Glomerular visceral epithelial cell (primary cell): ENCODE measurements at regions not wholly inside any gene's neighbourhood (a gene's known extent, or its start where the extent isn't known, plus 50 kb on each side); places are given as distances from the start of the nearest gene placed in this dataset.
"Not testable (repeated sequence)": the region's sequence is repeated elsewhere in the genome, so short reads cannot be mapped to it uniquely, and the experiment has no call there.

Experiments
- DNase-seq: peaks from one replicate; pipeline ENCODE4 v3.0.0-alpha.2; 2016; ENCODE audit errors: extremely low spot score

DNA sequence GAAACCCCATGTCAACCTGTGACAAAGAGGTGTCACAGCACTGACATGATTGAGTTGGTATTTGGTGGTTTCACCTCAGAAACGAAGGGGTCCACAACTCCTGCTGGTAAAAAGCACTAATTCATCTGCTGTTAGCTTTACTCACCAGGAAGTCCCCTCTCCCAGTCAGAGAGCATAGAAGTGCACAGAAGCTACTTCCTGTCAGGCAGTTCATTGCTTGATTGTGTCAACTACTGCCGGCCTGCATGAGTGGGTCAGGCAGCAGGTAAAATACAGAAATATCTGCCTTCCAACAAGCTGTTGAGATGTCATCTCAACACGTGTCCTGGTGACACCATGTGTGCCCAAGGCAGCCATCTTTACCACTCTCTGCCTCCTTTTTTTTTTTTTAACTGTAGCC is 596.6 kb upstream of the NR2F2 start:
- no peak for DNase-seq

DNA sequence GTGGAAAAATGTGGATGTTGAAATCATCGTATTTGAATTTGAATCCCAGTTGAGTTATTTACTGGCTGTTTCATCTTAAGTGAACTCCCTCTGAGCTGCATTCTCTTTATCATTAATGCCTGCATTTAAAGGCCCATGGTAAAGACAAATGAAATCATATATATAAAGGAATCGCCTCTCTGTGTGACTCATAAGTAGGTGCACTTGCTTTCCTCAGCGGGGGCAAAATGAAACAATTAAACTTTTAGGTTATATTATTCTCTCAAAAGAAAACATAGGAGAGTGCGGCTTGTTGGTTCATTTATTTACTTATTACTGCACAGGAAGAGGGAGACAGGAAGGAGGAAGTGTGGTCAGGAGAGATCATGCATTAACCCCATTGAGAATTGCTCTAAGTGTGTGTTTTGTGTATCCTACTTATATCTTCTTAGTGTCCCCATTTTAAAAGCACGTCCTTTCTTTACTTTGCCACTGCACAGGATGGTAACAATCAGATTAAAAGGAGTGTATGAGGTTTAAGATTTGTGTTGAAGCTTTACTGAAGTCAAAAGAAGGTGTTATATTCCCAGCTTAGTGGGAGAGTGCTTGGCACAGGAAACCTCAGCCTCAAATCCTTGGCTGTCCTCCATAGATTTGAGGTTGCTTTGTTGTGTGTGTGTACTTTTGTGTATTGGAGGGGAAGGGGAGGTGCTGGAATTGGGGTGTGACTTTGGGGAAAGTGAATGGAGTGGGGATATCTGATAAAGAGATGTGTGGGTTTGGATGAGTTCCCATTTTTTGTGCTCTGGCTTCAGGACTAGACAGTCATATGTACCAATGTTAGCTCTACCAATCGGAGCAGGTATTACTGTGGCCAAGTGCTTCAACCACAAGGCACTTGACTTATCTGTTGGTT is 595.8 kb upstream of the NR2F2 start:
- DNase-seq = peak; percentile 57

DNA sequence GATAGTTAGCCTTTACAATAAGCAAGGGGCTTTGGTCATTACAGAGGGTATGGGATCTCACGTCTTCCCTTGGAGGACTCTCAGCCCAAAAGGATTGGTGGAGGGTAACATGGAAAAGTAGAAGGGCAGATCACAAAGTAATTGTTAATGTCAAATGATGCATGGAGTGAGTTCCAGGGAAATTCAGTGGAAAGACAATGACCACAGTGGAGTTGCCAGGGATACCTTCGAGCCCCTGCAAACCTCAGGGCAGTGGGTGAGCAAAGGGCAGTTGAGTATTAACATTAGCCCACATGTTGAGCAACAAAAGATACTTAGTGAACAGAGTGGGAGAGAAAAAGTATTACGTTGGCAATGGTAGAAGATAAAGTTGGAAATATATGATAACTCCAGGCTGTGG is 593.4 kb upstream of the NR2F2 start:
- no peak for DNase-seq

DNA sequence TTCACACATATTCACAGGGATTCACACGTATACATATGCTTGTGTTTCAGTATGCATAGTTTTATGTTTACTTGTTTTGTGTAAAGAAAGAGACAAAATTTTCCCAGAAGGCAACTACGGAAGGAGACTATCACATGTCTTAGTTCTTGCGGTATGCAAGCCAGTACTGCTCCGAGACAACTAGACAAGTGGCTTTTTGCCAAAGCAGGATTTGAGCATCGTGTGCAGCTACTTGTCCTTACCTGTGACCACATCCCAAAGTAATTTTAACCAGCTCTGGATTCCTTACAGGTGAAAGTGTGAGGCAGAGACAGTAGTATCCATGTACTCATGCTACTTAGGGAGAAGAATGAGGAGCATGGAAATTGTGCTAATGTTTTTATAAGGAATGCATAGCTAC is 591.4 kb upstream of the NR2F2 start:
- DNase-seq = no peak

DNA sequence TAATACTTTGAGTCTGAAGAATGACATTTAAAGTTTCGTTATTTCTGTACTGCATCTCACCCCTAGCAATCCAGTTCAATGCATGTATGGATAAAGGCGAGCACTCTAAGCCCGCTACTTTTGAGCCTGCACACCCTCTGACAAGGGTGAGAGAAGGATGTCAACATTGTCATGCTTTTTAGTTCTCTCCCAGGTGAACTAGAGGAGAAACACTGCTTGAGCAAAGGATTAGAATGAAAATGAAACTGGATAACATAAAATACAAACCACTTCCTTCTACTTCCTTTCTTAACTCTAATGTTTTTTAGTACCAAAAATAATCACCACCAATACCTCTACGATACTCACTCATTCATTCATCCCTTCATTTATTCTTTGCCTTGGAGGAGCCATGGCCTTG is 588.7 kb upstream of the NR2F2 start:
- no peak for DNase-seq

DNA sequence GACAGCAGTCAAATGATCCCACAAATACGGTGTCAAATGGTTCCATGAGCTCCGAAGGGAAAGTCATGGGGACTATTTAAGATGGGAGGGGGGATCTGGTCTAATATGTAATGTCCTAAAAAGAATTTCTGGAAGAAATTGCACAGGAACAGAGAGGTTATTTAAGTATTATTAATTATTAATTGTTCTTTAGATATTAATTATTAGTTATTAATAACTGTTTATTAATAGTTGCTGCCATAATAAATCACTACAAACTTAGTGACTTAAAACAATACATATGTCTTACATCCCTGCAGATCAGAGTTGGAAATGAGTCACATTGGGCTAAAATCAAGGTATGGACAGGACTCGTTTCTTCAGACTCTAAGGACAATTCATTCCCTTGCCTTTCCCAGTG is 588.2 kb upstream of the NR2F2 start:
- no peak for DNase-seq

DNA sequence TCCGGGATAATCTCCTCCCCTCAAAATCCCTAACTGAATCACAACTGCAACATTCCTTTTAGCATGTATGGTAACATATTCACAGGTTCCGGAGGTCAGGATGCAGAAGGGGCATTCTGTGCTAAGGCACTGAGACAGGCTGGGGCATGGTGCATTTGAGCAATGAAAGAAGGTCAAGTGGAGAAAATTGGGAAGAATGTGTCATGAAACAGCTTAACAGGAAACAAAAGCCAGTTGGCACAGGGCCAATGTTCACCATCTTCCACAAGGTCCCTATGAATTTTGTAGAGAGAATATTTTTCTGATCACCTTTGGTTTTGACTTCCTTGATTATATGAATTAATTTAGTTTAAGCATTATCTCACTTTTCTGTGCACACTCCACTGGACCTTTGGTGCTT is 587.7 kb upstream of the NR2F2 start:
- DNase-seq = no peak

DNA sequence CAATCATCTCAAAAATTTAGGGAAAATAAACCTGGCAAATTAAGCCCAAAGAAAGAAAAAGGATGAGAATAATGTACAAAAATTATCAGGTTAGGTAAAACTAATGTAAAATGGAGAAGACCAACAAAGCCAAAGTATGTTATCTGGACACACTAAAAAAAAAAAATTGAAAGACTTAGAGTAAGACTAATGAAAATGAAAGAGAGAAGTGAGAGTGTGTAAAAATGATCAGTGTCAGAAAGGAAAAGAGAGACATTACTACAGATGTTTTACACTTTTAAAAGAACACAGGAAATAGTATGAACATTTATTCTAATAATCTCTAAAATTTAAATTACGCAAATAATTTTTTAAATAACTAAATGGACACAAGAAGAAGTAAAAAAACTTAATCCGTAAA is 573.3 kb upstream of the NR2F2 start:
- DNase-seq = no peak

DNA sequence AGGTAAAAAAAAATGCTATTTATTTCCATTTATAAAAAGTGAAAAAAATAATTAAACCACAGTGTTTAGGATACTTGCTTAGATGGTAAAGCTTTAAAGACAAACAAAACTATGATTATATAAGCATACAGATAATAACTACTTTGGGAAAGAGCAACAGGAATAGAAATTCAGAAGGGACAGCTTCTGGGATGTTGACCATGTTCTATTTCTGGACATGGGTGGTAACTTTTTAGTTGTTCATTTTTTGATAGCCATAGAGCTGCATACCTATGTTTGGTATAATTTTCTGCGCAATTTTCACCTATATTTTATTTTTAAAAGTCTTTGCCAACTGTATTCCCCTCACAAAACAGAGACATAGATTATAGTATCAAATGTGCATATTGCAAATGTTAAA is 572.0 kb upstream of the NR2F2 start:
- no peak for DNase-seq

DNA sequence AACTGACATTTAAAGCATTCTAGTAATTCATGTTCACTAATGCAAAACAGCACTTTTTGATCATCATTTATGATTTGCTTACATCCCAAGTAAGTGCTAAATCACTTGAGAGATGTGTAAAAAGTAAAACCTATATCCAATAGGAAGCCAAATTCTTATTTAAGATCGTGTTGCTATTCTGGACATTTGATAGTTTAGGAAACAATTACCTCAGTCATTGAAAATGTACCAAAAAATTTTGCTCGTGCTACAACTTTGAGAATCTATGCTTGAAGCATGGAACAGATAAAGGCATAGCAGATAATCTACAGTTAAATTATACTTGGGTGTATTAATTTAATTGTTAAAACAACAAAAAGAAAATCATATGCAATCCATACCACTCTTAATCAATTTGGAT is 571.6 kb upstream of the NR2F2 start:
- no peak for DNase-seq

DNA sequence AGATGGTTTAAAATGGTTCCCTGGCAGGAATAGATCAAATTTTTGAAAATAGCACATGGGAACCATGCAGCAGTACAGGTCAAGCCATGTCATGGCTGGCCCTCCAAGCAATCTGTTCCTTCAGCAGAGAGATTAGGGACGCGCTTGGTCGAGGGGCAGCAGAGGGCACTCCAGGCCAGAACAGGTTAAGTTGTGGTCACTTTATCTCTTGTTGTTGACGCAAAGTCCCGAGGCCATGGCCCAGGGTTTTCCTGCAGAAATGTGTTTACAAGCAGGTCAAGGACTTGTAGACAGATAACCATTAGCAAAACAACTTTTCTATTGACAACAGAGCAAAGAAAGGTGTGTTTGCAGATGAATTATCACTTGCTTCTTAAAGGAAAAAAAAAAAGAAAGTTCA is 570.0 kb upstream of the NR2F2 start:
- peak; percentile 29 for DNase-seq

DNA sequence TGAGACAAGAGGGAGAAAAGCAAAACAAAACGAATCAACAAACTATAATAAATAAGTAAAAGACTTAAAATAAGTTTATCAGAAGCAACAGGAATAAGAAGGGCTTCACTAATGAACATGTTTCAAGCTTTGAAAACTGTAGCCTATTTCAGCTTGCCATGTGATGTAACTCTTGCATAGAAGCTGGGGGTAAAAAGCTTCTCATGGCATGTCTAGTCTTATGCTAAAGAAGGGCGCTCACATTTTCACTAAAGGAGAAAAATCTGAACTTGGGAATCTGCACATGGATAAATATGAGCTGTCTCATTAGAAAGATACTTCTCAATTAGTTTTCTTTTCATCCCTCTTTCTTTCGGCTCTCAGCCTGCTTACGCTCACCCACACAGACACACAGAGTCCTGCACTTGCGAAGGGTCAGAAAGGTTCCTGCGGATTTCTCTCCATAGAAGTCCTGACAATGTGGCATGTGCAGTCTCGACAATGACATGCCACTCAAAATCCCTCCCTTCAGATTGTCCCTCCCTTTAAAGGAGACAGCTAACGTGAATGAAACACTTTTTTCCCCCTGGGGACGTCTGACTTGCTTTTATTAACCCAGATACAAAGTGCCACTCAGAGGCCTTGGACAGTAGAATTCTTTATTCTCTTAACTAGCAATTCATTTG is 568.9 kb upstream of the NR2F2 start:
- no peak for DNase-seq

DNA sequence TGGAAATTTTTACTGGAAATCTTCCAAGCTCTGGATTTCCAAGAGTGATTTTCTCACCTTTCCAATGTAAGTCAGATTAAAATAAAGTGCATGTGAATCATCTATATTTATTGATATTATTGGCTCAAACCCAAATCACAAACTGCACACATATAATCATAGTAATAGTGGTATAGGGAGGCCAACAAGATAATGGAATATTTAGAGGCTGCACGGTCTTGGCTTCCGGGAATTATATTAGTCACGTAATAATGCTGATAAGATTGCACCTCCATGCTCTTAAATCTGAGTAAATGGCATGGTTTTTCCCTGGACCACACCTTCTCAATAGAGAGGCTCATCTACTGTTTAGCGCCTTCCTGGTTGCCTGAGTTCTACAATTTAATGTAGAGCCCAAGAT is 567.1 kb upstream of the NR2F2 start:
- no peak for DNase-seq

DNA sequence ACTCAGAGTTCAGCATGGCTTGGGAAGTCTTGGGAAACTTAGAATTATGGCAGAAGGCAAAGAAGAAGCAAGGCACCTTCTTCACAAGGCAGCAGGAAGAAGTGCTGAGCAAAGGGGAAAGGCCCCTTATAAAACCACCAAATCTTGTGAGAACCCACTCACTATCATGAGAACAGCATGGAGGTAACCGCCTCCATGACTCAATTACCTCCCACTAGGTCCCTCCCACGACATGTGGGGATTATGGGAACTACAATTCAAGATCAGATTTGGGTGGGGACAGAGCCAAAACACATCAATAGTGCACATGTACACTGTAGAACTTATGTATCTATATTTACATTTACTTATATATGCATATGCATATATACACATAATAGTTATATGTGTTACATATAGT is 565.3 kb upstream of the NR2F2 start:
- no peak for DNase-seq

DNA sequence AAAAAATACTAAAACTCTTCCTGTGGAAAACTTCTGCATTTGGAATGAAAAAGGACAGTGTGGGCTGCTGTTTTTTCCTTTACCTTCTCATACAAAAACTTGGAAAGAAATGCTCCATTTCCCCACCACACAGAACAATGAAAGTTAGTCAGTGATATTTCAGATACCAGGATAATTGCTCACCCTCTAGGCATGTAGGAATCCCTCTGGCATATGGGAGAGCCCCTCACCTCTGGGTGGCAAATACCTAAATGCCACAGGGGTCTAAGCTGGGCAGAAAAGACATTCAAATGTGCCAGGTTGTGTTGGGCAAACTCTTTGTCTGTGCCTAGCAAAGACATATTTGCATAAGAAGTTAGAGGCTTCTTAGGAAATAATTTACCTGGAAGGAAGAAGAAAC is 560.3 kb upstream of the NR2F2 start:
- DNase-seq = peak; percentile 77

DNA sequence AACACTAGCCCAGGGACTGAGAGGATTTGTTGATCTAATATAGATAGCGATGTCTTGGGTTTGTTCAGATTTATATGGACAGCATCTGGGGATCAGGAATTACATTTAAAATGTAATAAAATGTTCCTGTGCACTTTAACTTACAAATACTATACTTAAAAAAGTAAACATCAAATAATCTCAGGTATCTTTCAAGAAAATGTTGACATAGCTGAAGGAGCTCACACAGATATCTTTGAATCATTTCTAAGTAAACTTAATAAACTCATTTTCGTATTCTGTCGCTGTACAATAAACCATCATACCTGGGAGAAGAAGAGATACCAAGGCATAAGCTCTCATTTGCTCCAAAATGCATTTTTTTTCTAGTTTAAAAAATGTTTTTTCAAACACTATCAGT is 557.5 kb upstream of the NR2F2 start:
- no peak for DNase-seq

DNA sequence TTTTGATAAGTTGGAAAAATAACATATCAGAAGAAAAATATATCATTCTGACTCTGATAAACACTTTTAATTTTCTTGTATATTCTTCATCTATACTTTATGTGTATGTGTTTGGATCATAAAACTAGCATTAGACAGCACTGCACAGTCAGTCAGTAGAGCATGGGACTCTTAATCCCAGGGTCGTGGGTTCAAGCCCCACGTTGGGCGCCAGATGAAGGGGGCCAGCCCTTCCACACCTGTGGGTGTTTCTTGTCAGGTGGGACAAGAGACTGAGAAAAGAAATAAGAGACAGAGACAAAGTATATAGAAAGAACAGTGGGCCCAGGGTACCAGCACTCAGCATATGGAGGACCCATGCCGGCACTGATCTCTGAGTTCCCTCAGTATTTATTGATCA is 546.0 kb upstream of the NR2F2 start:
- no peak for DNase-seq

DNA sequence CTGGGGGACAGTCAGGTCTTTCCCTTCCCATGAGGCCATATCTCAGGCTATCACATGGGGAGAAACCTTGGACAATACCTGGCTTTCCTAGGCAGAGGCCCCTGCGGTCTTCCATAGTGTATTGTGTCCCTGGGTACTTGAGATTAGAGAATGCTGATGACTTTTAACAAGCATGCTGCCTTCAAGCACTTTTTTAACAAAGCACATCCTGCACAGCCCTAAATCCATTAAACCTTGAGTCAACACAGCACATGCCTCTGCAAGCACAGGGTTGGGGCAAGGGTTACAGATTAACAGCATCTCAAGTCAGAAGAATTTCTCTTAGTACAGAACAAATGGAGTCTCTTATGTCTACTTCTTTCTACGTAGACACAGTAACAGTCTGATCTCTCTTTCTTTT is 545.2 kb upstream of the NR2F2 start:
- not testable (repeated sequence) for DNase-seq

DNA sequence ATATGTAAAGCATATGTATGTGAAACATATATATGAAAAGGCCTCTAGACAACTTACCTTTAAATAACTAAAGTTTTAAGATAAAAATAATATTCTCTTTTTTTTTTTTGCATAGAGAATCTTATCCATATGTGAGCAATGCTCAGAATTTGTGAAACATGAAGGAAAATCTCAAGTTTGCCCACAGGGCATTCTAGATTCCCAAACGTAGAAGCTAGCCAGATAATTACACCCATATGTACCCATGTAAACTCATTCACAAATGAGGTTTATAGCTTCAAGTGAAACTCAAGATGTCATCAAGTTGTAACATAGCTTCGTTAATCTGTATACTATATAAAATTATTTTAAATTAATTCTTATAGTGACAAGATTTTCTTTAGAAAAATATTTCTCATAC is 537.3 kb upstream of the NR2F2 start:
- DNase-seq = no peak

DNA sequence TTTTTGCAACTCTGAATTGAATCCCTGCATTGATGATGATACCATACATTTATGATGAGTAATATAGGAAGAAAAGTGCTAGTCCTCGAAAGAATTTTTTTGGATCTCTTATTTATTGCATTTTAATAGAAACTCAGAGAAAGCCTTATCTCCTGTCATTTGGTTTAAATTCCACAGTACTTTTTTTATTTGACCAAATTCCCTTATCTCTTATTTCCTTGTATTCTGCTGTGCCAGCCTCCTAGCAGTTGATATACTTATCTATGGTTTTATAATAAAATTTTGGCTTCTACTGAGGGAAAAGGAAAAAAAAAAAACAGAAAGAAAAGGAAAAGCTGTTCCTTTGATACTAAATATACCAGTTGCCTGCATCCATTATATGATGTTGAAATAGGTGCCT is 535.1 kb upstream of the NR2F2 start:
- DNase-seq = no peak

DNA sequence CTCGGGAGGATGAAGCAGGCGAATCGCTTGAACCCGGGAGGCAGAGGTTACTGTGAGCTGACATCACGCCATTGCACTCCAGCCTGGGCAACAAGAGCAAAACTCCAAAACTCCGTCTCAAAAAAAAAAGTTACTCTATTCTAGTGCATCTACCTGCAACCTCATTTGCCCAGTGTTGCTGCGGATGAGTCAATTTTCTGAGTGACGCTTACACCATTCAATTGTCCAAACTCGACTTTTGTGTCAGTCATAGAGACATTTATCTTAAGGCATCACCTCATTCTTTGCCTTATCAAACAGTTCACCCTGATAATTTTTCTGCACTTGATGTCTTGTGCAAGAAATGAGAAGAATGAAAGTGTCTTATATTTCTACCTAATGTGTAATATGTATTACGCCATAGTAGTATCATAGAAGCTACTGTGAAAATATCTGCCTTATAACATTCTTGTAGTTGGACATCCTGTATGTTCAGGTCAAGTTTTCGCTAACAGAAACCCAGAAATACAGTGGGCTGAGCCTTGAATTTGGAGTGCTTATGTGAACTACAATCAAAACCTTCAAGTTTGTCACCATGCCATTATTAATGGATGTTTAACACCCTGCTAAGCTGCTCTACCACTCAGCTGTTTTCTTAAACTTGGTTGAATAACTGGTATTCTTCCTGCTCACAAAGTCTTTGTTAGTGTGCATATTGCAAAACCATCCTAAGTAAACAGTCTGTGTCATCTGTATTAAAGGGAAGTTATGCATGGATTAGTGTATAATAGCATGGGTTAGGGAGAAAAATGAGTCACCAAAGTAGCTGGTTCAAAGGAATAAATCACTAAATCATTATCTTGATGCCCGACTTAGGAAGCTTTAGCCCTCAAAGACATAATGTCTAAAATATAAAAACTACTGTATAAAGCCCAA is 531.0 kb upstream of the NR2F2 start:
- peak; percentile 84 for DNase-seq

DNA sequence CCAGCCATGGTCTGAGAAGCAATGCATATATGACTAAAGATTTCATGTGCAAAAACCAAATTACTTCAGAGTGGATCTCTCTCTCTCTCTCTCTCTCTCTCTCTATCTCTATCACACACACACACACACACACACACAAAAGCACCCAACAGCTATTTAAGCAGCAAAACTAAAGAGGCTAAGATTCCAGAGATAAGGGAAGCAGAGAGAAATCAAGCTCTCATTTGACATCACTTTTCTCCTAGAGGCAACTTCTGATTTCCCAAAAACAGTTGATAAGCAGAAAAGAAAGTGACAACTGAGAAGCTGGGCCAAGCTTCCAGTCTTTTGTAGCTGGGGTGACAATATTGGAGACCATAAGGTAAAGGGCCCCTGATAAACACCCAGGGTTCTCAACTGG is 526.0 kb upstream of the NR2F2 start:
- no peak for DNase-seq
